NB4 (cell line): ENCODE measurements at regions not wholly inside any gene's neighbourhood (a gene's known extent, or its start where the extent isn't known, plus 50 kb on each side); places are given as distances from the start of the nearest gene placed in this dataset.

Experiments
- DNase-seq: peaks from one replicate; pipeline ENCODE4 v3.0.0; 2010; ENCODE audit warnings: low read depth
- H3K4me3 ChIP-seq: one replicate; pipeline ENCODE4 v1.5.1; 2011; ENCODE audit warnings: mild to moderate bottlenecking, low read depth, low read length, moderate library complexity
- MYC ChIP-seq: IDR thresholded peaks from 2 replicates; pipeline ENCODE4 v1.6.1; 2011; ENCODE audit warnings: low read depth, low read length
- POLR2A ChIP-seq: IDR thresholded peaks from 2 replicates; pipeline ENCODE4 v1.6.1; 2011; ENCODE audit warnings: mild to moderate bottlenecking; ENCODE audit not compliant: insufficient read length; ENCODE audit errors: extremely low read depth
- TF ChIP-seq, protein P1 (sequence below): IDR thresholded peaks from 2 replicates; pipeline ENCODE4 v1.6.1; 2011; ENCODE audit warnings: low read depth, low read length
- TF ChIP-seq, protein P2 (sequence below): IDR thresholded peaks from one replicate; pipeline ENCODE4 v1.5.1; 2012; ENCODE audit warnings: low read depth, low read length

DNA sequence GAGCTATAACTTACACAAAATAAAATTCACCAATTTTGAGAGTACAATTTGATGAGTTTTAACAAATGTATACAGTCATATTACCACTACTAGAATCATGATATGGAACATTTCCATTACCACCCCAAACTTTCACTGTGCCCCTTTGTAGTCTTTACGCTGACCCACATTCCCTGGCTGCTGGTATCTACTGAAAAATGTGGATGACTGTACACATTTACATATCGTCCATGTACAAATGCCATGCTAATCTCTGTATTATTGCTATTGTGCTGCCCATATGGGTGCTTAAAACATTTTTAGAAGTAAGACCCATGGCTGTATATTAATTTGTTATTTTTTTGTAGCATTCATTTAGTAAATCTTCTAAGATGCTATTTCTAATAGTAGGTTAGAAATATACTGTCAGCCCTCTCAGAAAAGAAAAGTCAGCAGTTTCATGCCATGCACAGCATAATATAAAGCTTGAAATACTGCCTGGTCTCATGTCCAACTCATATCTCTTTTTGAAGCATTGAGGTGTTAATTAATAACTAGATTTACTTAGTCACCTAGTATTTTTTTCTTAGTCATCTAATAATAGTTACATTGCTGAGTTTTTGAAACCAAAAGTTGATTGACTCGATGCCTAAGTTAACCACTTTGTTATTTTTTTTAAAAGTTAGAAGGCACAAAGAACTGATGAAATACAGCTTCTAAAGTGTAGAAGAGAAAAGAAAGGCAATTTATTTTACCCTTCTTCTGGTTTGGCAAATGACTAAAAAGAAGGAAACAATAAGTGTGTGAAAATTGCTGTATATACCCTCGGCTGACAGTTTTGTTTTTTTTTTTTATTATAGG is 188.3 kb upstream of the MEF2C start:
- TF ChIP-seq, protein P1, sequence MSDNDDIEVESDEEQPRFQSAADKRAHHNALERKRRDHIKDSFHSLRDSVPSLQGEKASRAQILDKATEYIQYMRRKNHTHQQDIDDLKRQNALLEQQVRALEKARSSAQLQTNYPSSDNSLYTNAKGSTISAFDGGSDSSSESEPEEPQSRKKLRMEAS, result no peak
- TF ChIP-seq, protein P2, sequence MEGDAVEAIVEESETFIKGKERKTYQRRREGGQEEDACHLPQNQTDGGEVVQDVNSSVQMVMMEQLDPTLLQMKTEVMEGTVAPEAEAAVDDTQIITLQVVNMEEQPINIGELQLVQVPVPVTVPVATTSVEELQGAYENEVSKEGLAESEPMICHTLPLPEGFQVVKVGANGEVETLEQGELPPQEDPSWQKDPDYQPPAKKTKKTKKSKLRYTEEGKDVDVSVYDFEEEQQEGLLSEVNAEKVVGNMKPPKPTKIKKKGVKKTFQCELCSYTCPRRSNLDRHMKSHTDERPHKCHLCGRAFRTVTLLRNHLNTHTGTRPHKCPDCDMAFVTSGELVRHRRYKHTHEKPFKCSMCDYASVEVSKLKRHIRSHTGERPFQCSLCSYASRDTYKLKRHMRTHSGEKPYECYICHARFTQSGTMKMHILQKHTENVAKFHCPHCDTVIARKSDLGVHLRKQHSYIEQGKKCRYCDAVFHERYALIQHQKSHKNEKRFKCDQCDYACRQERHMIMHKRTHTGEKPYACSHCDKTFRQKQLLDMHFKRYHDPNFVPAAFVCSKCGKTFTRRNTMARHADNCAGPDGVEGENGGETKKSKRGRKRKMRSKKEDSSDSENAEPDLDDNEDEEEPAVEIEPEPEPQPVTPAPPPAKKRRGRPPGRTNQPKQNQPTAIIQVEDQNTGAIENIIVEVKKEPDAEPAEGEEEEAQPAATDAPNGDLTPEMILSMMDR, result no peak
- TF ChIP-seq POLR2A (no peak), MYC (no peak)
- no peak for DNase-seq
- H3K4me3 ChIP-seq, result no peak overlapping the region

DNA sequence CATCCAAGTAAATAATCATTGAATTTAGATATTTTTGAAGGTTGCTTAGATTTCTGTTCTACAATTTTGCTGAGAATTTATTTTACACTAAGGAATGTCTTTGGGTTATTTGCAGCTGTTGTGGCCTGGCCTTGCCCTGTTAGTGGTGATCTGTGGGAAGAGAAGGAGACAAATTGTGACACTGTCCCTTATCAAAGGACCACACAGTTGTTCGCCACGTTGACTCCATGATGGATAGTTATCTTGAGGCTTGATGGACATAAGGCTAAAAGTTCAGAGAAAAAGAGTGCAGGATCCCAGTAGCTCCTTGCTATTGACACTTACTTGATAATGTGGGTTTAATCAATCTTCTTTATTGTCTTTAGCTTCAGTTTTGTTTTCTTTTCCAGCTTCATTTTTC is 186.6 kb upstream of the MEF2C start:
- no peak for DNase-seq
- TF ChIP-seq, protein P1, result no peak
- no peak for TF ChIP-seq POLR2A
- TF ChIP-seq, protein P2, result no peak
- no peak for TF ChIP-seq MYC
- H3K4me3 ChIP-seq, result no peak overlapping the region

DNA sequence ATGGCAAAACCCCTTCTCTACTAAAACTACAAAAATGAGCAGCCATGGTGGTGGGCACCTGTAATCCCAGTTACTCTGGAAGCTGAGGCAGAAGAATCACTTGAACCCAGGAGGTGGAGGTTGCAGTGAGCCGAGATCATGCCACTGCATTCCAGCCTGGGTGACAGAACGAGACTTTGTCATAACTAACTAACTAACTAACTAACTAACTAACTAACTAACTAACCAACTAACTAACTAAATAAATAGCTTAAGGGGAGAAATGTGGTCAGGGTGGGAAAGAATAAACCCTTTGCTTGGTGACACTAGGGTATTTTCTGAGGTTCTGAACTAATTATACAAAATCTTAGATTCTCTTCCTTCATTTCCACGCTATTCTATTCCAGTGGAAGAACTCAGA is 184.4 kb upstream of the MEF2C start:
- H3K4me3 ChIP-seq, result no peak overlapping the region
- no peak for DNase-seq
- TF ChIP-seq MYC (no peak), POLR2A (no peak)
- TF ChIP-seq, protein P2, result no peak
- TF ChIP-seq, protein P1, result no peak

DNA sequence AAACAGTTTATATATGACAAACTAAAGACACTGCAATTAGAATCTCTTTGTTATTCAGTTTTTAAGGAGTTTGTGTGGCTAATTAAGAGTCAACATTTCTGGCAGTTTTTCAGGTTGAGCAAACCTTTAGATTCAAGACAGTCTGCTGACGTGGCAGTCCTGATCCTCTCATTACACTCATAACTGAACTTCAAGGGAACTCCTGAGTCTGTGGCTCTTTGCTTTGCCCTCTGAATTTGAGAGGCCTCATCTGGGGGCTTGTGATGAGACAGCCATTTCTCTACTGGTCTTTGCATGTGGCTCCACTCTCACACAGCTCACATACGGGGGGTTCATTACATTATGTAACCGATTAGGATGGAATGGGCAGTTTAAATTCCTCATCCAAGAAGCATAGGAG is 182.9 kb upstream of the MEF2C start:
- TF ChIP-seq, protein P1, result no peak
- TF ChIP-seq POLR2A (no peak), MYC (no peak)
- TF ChIP-seq, protein P2, result no peak
- no peak overlapping the region for H3K4me3 ChIP-seq
- DNase-seq, result no peak

DNA sequence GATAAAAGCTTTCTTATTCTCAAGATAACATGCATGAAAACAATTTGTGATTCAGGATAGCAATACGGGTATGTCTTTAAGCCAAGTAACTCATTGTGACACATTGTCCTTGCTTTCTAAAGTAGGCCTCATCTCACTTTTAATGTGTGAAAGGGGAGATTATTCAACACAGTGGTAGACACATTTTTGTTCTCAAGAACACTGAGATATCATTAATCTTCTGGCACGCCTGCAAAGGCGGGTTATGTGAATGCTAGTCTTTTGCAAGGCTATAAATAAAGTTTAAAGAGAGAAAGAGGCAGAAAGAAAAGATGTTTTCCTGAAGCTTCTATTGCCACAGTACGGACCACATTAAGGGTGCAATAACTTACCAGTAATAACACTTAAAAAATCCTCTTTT is 181.8 kb upstream of the MEF2C start:
- DNase-seq, result no peak
- TF ChIP-seq, protein P1, result no peak
- TF ChIP-seq MYC (no peak), POLR2A (no peak)
- TF ChIP-seq, protein P2, result no peak
- H3K4me3 ChIP-seq, result no peak overlapping the region
